DMS153 treated with DMSO at 0.1 percent for 48 hours (cell line): ENCODE measurements at regions not wholly inside any gene's neighbourhood (a gene's known extent, or its start where the extent isn't known, plus 50 kb on each side); places are given as distances from the start of the nearest gene placed in this dataset.

Source experiments
- DNase-seq: peaks from one replicate; lab custom pipeline; 2025; ENCODE audit not compliant: unreplicated experiment; lab: John Stamatoyannopoulos, UW

- DNase-seq: no peak
Measured at GRCh38 chr1:112196731-112197130, 199.3 kb upstream of the CTTNBP2NL start.

DNA sequence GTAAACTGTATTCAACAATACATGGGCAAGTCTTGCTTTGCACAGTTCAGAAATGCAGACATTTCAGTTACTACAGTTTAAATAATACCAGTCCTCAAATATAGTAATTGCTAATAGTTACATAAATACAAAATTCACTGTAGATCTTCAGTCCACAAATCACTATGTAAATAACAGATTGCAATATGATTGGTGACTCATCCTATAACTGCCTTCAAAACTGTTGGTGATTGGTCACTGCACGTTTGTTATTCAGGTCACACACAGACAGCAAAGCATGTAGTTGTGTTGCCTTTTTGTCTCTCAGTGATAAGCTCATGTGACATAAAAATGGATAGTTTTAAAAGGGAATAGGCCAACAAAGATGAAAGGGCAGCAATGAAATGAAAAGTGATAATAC is 186.5 kb upstream of the CTTNBP2NL start:
- no peak for DNase-seq

DNA sequence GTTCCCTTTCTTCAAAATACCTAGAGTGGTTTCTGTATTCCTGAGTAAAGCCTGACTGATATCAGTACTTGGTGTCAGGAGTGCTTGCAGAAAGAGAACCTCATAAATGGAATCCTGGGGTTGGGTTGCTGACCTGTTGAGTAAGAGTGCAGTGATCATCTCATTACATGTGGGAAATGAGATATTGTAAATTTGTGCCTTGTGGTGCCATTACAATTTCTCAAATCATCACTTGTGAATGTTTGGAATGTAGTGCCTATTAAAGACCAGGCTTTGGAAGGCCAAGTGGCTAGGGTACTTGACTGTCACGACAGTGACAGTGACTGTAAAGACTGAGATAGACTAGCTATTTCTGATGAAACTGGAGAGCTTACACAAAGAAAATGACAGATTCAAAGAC is 176.7 kb upstream of the CTTNBP2NL start:
- DNase-seq: no peak

DNA sequence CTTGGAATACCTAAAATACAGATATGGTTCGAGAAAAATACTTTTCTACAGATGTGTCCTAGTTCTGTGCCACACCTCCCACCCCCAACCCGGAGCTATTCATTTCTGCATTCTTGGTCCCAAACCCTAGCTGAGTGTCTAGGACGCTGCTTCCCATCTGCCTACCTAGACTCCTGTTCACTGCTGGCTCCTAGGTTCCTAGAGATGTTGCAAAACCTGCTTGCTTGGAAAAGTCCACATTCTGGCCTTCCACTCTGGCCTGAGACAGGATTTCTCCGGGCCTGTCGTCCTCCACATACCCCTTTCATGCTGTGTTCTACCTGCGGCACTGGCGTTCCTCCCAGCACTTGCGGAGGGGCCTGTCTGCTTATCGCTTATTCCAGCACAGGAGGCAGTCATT is 165.8 kb upstream of the CTTNBP2NL start:
- no peak for DNase-seq

GRCh38 chr1:112231331-112231730 is 164.7 kb upstream of the CTTNBP2NL start:
- no peak for DNase-seq

DNA sequence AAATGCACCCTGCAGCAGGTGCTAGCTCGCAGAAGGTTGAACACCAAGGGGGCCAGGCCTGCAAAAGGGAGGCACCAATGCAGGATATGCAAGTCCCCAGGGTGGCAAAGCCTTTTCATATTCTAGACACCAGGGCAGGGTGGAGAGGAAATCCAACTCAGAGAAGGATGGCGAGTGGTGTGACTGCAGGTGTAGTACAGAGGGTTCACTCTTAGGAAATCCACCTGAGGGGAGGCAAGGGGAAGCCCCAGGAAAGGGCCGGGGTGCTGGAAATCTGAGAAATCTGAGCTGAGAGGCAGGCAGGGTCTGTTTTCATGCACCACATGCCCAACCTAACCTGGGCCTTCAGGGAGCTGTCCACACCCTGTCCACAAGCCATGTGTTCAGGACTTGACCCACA is 163.2 kb upstream of the CTTNBP2NL start:
- no peak for DNase-seq

DNA sequence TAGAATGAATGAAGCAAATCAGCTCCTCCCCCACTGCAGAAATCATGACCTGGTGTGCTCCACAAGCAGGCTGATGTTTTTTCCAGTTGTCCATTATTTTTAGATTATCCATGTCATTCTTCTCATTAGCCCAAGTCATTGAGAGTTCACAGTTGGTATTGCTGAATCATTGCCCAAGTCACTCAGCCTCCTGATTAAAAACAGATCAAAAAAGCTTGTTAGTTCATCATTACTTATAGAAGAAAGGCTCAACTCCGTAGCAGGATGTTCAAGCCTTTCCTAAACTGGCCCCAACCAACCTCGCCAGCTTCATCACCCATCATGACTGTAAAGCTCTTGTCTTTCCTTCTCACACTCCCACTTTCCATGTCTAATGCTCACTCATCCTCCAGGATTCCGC is 161.3 kb upstream of the CTTNBP2NL start:
- no peak for DNase-seq

DNA sequence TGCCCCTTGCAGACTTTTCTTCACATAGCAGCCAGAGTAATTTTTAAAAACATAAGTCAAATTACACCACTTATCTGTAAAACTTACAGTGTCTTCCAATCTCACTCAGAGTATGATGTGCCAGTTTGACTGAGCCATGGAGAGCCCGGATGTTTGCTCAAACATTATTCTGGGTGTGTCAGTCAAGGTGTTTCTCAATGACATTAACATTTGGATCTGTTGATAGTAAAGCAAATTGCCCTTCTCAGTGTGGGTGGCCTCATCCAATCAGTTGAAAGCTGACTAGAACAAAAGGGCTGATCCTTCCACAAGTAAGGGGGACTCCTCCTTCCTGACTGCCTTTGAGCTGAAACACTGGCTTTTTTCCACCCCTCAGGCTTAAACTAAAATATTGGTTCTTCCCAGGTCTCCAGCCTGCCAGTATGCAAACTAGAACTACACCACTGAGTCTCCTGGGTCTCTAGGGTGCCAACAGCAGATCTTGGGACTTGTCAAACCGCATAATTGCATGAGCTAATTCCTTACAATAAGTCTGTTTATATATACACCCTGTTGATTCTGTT is 157.9 kb upstream of the CTTNBP2NL start:
- DNase-seq: peak; percentile 65

- no peak for DNase-seq
Measured at GRCh38 chr1:112239683-112240330, 156.2 kb upstream of the CTTNBP2NL start.

DNA sequence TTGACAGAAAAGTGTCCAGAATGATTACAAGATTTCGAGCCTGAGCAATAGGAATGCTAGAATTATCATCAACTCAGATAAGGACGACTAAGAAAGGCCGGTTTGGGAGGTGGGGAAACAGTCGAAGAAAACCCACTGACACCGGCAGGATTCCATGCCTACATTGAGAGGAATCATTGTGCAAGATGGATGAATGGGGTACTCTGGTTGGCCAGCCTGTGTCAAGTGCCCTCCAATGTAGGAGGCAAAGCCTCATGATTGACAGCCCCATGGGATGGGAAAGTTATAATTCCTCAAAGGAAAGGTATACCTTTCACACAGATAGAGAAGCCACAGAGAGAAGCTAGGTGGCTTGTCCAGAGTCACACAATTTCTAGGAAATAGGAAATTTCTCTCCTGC is 153.5 kb upstream of the CTTNBP2NL start:
- no peak for DNase-seq

DNA sequence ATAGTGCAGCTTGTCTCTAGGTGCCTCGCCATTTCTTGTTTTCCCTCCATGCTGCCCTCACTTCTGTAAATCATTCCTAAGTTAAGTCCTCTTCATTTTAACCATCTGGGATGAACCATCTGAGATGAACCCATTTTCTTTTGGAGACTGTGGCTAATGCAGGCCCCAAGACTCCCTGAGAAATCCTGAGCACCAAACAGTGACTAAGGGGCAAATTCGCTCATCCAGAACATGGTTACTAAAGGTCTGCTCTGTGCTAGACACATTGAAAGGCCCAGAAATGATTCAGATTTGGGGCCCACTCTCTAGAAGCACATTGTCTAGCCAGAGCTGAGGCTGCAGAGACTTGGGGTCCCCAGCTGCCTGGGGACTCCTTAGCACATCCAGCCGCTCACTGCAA is 151.9 kb upstream of the CTTNBP2NL start:
- DNase-seq: no peak

- DNase-seq: no peak
Measured at GRCh38 chr1:112245114-112245513, 150.9 kb upstream of the CTTNBP2NL start.

DNA sequence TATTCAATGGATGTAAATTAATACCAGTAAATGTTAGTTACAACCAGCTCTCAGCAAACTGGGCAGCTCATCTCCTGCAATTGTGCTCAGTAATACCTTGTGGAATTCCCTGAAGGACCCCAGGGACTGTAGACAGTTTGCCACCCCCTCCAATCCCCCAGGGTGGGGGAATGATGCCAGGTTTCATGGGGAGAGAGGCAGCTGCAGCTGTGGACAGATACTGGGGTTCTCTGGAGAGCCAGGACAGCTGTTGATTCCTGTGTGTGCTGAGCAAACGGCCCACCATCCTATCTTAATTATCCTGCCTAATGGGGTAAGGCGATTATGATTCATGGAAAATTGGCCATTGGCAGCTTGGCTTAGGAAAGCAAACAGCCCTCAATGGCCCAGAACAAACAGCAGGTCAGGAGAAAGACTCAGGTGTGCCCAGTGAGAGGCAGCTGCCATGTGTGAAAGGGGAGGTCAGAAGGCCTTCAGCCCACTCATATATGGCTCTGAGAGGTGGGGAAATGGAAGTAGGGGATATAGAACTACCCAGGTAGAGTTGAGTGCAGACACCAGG is 148.9 kb upstream of the CTTNBP2NL start:
- DNase-seq: peak; percentile 93

- DNase-seq: no peak
Measured at GRCh38 chr1:112247961-112248360, 148.1 kb upstream of the CTTNBP2NL start.

DNA sequence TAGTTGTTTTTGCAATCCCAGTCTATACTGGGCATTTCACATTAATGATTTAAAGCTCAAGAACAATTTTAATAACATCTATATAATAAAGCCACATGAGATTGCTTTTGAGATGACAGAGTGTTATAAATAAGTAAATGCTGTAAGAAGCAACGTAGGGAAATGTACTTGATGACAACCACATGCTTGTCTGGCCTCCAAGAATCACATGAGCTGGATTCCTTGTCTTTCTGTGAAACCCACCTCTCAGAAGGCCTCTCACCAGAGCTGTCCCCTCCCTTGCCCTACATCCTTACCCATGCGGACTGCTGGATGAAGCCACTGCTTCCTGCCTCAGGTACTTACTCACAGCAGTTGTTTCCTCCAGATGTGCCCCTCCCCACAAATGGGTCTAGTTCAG is 145.1 kb upstream of the CTTNBP2NL start:
- no peak for DNase-seq

GRCh38 chr1:112251766-112252506 is 144.1 kb upstream of the CTTNBP2NL start:
- DNase-seq: no peak

DNA sequence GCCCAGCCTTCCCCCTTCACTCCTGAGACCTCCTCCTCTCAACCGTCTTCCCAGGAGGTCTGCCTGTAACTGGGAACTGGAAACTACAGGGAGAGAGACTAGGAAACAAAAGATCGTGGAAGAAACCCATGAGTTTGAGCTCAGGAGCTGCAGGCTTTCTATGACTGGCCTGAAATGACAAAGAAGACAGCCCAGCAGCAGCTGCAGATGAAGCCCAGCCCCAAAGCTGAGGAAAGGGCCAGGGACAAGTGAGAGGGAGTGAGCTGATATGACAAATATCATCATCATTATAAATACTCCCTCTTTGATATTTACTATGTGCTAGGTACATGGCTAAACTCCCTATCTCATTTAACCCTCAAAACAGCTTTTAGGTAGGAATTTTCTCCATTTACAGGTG is 142.6 kb upstream of the CTTNBP2NL start:
- no peak for DNase-seq

GRCh38 chr1:112255080-112255479 is 140.9 kb upstream of the CTTNBP2NL start:
- no peak for DNase-seq

DNA sequence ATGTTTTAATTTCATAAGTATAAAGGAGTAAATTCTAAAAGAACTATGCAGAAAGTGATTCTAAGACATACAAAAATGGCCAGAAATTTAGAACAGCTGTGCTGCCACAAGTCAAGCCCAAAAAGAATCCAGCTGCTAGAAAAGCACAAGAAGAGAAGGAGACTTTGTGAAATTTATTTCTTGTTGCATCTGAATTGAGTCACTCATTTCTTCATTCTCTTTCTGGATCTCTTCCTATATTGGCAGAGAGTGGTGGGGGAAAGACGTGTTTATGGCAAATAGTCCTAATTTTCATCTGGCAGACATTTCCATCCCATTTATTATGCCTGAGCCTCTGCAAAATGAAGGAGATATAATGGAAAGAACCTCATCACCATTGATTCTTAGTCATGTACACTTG is 139.6 kb upstream of the CTTNBP2NL start:
- no peak for DNase-seq

- no peak for DNase-seq
Measured at GRCh38 chr1:112257043-112257835, 138.8 kb upstream of the CTTNBP2NL start.

DNA sequence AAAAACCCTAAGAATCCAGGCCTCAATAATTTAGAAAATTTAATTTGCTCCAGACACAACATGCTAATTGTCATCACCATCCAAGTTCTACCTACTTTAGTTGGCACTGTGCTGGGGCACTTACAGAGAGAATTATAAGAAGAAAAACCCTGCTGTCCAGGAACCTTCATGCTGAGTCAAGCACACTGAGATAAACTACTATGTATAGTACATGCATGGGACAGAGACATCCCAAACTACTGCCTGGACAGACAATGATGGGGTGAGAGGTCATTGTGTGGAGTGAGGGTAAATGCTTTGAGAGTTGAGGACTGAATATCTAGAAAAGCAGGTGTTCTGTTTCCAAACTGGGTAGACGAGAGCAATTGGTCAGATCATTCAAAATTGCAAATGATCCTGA is 135.3 kb upstream of the CTTNBP2NL start:
- no peak for DNase-seq
